Gastrocnemius medialis (tissue), 4 donors: ENCODE measurements at regions not wholly inside any gene's neighbourhood (a gene's known extent, or its start where the extent isn't known, plus 50 kb on each side); places are given as distances from the start of the nearest gene placed in this dataset.

ENCODE experiments used
- ATAC-seq, 2 donors: fragments of 150-250 bp; one replicate each; pipeline ENCODE4 v1.9.1; 2016
- DNase-seq, 2 donors: peaks; one replicate each; pipeline ENCODE4 v3.0.0-alpha.2; 2019
- H3K27ac ChIP-seq, 4 donors: fragments of 200-600 bp; sonication (generic); 1 replicate in 1 of 4; 2 replicates in 3 of 4; pipeline ENCODE4 v1.5.1; 2016 to 2018; ENCODE audit warnings: mild to moderate bottlenecking in 2 of 4, moderate library complexity in 1 of 4
- H3K27me3 ChIP-seq, 3 donors: fragments of 200-600 bp; sonication (generic) in 2 of 3; 1 replicate in 1 of 3; 2 replicates in 2 of 3; pipeline versions ENCODE4 v1.5.1 to v1.6.0; 2016 to 2019; ENCODE audit warnings: mild to moderate bottlenecking in 1 of 3, moderate library complexity in 1 of 3
- H3K36me3 ChIP-seq, 2 donors: fragments of 200-600 bp; sonication (generic) in 1 of 2; one replicate each; pipeline ENCODE4 v1.5.1; 2017 to 2018
- H3K4me1 ChIP-seq, 2 donors: fragments of 200-600 bp; sonication (generic) in 1 of 2; one replicate each; pipeline ENCODE4 v1.5.1; 2016 to 2017; ENCODE audit warnings: mild to moderate bottlenecking in 2 of 2
- H3K4me3 ChIP-seq, 4 donors: fragments of 200-600 bp; sonication (generic) in 3 of 4; 1 replicate in 1 of 4; 2 replicates in 3 of 4; pipeline ENCODE4 v1.5.1; 2016 to 2019; ENCODE audit warnings: mild to moderate bottlenecking in 2 of 4
- H3K9me3 ChIP-seq, 3 donors: fragments of 200-600 bp; sonication (generic) in 2 of 3; 1 replicate in 1 of 3; 2 replicates in 2 of 3; pipeline ENCODE4 v1.5.1; 2016 to 2019
- CTCF ChIP-seq, 5 experiments: fragments of 450-650 bp in 3 of 5; fragments of 200-600 bp in 2 of 5; sonication (generic) in 2 of 5; IDR thresholded peaks in 4 of 5; conservative IDR thresholded peaks in 1 of 5; 1 replicate in 4 of 5; 2 replicates in 1 of 5; pipeline ENCODE4 v1.5.1; 2016 to 2019; ENCODE audit warnings: antibody characterized with exemption in 5 of 5, mild to moderate bottlenecking in 3 of 5, moderate library complexity in 3 of 5
- POLR2A ChIP-seq, 2 donors: fragments of 450-650 bp; IDR thresholded peaks; one replicate each; pipeline ENCODE4 v1.6.1; 2017; ENCODE audit warnings: antibody characterized with exemption in 2 of 2, mild to moderate bottlenecking in 2 of 2, moderate library complexity in 2 of 2
- in situ Hi-C, 4 donors: fragments of 200-750 bp; cut with MboI; loops; one replicate each; pipeline versions ENCODE4 v1.15.0 to v1.8.0; 2017; ENCODE audit warnings: low sequenced_read_pairs in 4 of 4
- intact Hi-C: fragments of 100-400 bp; cut with DNase I; formaldehyde crosslinking; loops from one replicate; pipeline ENCODE4 v1.15.1; 2023; ENCODE audit warnings: low total_unique reads

GRCh38 chr2:34545486-34546136, 946.5 kb upstream of the FAM98A start:
- DNase-seq (no peak), ATAC-seq (no peak)
- no peaks in the 10 kb centered on the region for H3K4me1 ChIP-seq
- H3K27ac ChIP-seq, result no peak overlapping the region
- TF ChIP-seq POLR2A (IDR thresholded peaks at IDR 0.05), result no peak
- TF ChIP-seq CTCF (IDR thresholded peaks at IDR 0.05 in 4 of 5, conservative IDR thresholded peaks at IDR 0.05 in 1 of 5), result no peak
- intact Hi-C loops, result no loop called here
- H3K4me3 ChIP-seq, result no peak overlapping the region
- H3K36me3 ChIP-seq, result no peaks in the 10 kb centered on the region
- H3K9me3 ChIP-seq, result no peaks in the 10 kb centered on the region
- H3K27me3 ChIP-seq, result no peaks in the 10 kb centered on the region
- in situ Hi-C loops, result no loop called here

GRCh38 chr2:34534761-34535160, 935.7 kb upstream of the FAM98A start:
- ATAC-seq (no peak), DNase-seq (no peak)
- H3K9me3 ChIP-seq, result no peaks in the 10 kb centered on the region
- H3K36me3 ChIP-seq, result no peaks in the 10 kb centered on the region
- no peak for TF ChIP-seq POLR2A (IDR thresholded peaks at IDR 0.05)
- no peak for TF ChIP-seq CTCF (IDR thresholded peaks at IDR 0.05 in 4 of 5, conservative IDR thresholded peaks at IDR 0.05 in 1 of 5)
- H3K27me3 ChIP-seq, result no peaks in the 10 kb centered on the region
- intact Hi-C loops (no loop called here), in situ Hi-C loops (no loop called here)
- H3K4me3 ChIP-seq, result no peak overlapping the region
- no peak overlapping the region for H3K27ac ChIP-seq
- no peaks in the 10 kb centered on the region for H3K4me1 ChIP-seq

- intact Hi-C loops (no loop called here), in situ Hi-C loops (no loop called here)
- H3K4me3 ChIP-seq, result no peak overlapping the region
- H3K27ac ChIP-seq, result no peak overlapping the region
- H3K4me1 ChIP-seq, result no peaks in the 10 kb centered on the region
- no peaks in the 10 kb centered on the region for H3K9me3 ChIP-seq
- no peaks in the 10 kb centered on the region for H3K27me3 ChIP-seq
- no peaks in the 10 kb centered on the region for H3K36me3 ChIP-seq
- ATAC-seq (no peak), DNase-seq (no peak)
- TF ChIP-seq POLR2A (IDR thresholded peaks at IDR 0.05) (no peak), CTCF (IDR thresholded peaks at IDR 0.05 in 4 of 5, conservative IDR thresholded peaks at IDR 0.05 in 1 of 5) (no peak)
These were observed 935.2 kb upstream of the FAM98A start for GRCh38 chr2:34534341-34534740.

GRCh38 chr2:34533585-34534183, 934.6 kb upstream of the FAM98A start:
- Histone ChIP-seq H3K27ac (no peak overlapping the region), H3K4me1 (no peaks in the 10 kb centered on the region), H3K36me3 (no peaks in the 10 kb centered on the region), H3K4me3 (no peak overlapping the region), H3K27me3 (no peaks in the 10 kb centered on the region), H3K9me3 (no peaks in the 10 kb centered on the region)
- intact Hi-C loops, result no loop called here
- ATAC-seq (no peak), DNase-seq (no peak)
- no peak for TF ChIP-seq CTCF (IDR thresholded peaks at IDR 0.05 in 4 of 5, conservative IDR thresholded peaks at IDR 0.05 in 1 of 5)
- no peak for TF ChIP-seq POLR2A (IDR thresholded peaks at IDR 0.05)
- in situ Hi-C loops, result no loop called here

GRCh38 chr2:34529965-34530364, 930.9 kb upstream of the FAM98A start:
- H3K36me3 ChIP-seq, result no peaks in the 10 kb centered on the region
- no peak overlapping the region for H3K27ac ChIP-seq
- no peaks in the 10 kb centered on the region for H3K4me1 ChIP-seq
- intact Hi-C loops (no loop called here), in situ Hi-C loops (no loop called here)
- ATAC-seq (no peak), DNase-seq (no peak)
- no peaks in the 10 kb centered on the region for H3K9me3 ChIP-seq
- no peak for TF ChIP-seq POLR2A (IDR thresholded peaks at IDR 0.05)
- TF ChIP-seq CTCF (IDR thresholded peaks at IDR 0.05 in 4 of 5, conservative IDR thresholded peaks at IDR 0.05 in 1 of 5), result no peak
- no peak overlapping the region for H3K4me3 ChIP-seq
- no peaks in the 10 kb centered on the region for H3K27me3 ChIP-seq
